SK-N-SH (cell line): ENCODE measurements at regions not wholly inside any gene's neighbourhood (a gene's known extent, or its start where the extent isn't known, plus 50 kb on each side); places are given as distances from the start of the nearest gene placed in this dataset.

Experiments used
- CTCF ChIA-PET: fragments of 300-600, 350-600 bp; formaldehyde crosslinking; extraction: SDS; loops from one replicate; lab custom pipeline; 2021; lab: Yijun Ruan, JAX
- POLR2A ChIA-PET: fragments of 350-600 bp; sonication (Branson Sonifier 250); formaldehyde crosslinking; extraction: SDS; loops from one replicate; lab custom pipeline; 2020; ENCODE audit warnings: antibody characterized with exemption, inconsistent platforms; lab: Yijun Ruan, JAX
- DNase-seq: peaks from one replicate; pipeline ENCODE4 v3.0.0; 2012
- H2AFZ ChIP-seq: fragments of 200-600 bp; sonication (generic); 2 replicates; pipeline ENCODE4 v1.8.1; 2016; ENCODE audit warnings: antibody characterized with exemption, mild to moderate bottlenecking, low read depth
- H3F3A ChIP-seq: fragments of 200-600 bp; sonication (generic); replicated peaks from 2 replicates; pipeline ENCODE3; 2016; ENCODE audit warnings: antibody characterized with exemption, mild to moderate bottlenecking; ENCODE audit not compliant: insufficient read depth
- H3K27ac ChIP-seq, 2 experiments: fragments of 200-500 bp in 1 of 2; fragments of 200-600 bp in 1 of 2; sonication (Bioruptor generic) in 1 of 2; sonication (generic), shearing (Covaris generic) in 1 of 2; 2 replicates each; pipeline versions ENCODE4 v1.5.1 to v1.6.1; 2014 to 2016; ENCODE audit warnings: low read depth in 2 of 2, inconsistent platforms in 1 of 2, low read length in 1 of 2, mild to moderate bottlenecking in 1 of 2, mixed read lengths in 1 of 2
- H3K27me3 ChIP-seq: fragments of 200-600 bp; sonication (generic), shearing (Covaris generic); 2 replicates; pipeline ENCODE4 v1.6.1; 2016; ENCODE audit warnings: mixed run types; ENCODE audit not compliant: insufficient read depth
- H3K36me3 ChIP-seq, 2 experiments: fragments of 200-500 bp in 1 of 2; fragments of 200-600 bp in 1 of 2; sonication (Bioruptor generic) in 1 of 2; sonication (generic) in 1 of 2; replicated peaks in 1 of 2; 2 replicates each; pipeline versions ENCODE3 to v1.5.1; 2014 to 2016; ENCODE audit warnings: low read length in 1 of 2, mild to moderate bottlenecking in 1 of 2; ENCODE audit not compliant: insufficient read depth in 2 of 2, control insufficient read depth in 1 of 2
- H3K4me1 ChIP-seq, 2 experiments: fragments of 200-500 bp in 1 of 2; fragments of 200-600 bp in 1 of 2; sonication (Bioruptor generic) in 1 of 2; sonication (generic), shearing (Covaris generic) in 1 of 2; 2 replicates each; pipeline versions ENCODE4 v1.5.1 to v1.6.1; 2014 to 2016; ENCODE audit warnings: low read depth in 1 of 2, low read length in 1 of 2, mixed run types in 1 of 2; ENCODE audit not compliant: insufficient read depth in 2 of 2, control insufficient read depth in 1 of 2
- H3K4me2 ChIP-seq: fragments of 200-600 bp; sonication (generic), shearing (Covaris generic); 2 replicates; pipeline ENCODE4 v1.6.1; 2017; ENCODE audit warnings: mixed run types
- H3K4me3 ChIP-seq, 2 experiments: fragments of 200-500 bp in 1 of 2; fragments of 200-600 bp in 1 of 2; sonication (Bioruptor generic) in 1 of 2; sonication (generic), shearing (Covaris generic) in 1 of 2; 2 replicates each; pipeline versions ENCODE4 v1.5.1 to v1.8.1; 2014 to 2016; ENCODE audit warnings: low read depth in 2 of 2, inconsistent platforms in 1 of 2, low read length in 1 of 2, mild to moderate bottlenecking in 1 of 2, mixed read lengths in 1 of 2, moderate library complexity in 1 of 2
- H3K79me2 ChIP-seq: fragments of 200-600 bp; sonication (generic); 2 replicates; pipeline ENCODE4 v1.8.1; 2017; ENCODE audit warnings: mild to moderate bottlenecking; ENCODE audit not compliant: insufficient read depth
- H3K9ac ChIP-seq: fragments of 200-600 bp; sonication (generic); 2 replicates; pipeline ENCODE4 v1.6.1; 2017; ENCODE audit warnings: mixed run types
- H3K9me2 ChIP-seq: fragments of 200-600 bp; sonication (generic); 2 replicates; pipeline ENCODE4 v1.6.1; 2017; ENCODE audit warnings: mixed run types
- H3K9me3 ChIP-seq: fragments of 200-600 bp; sonication (generic); 2 replicates; pipeline ENCODE4 v1.6.1; 2017; ENCODE audit warnings: mixed run types, mild to moderate bottlenecking, moderate library complexity
- H4K20me1 ChIP-seq: fragments of 200-600 bp; sonication (generic); 2 replicates; pipeline ENCODE4 v1.6.1; 2017; ENCODE audit warnings: mild to moderate bottlenecking, mixed run types; ENCODE audit not compliant: insufficient read depth
- ELF1 ChIP-seq: IDR thresholded peaks from 2 replicates; pipeline ENCODE4 v1.4.0; 2012
- EP300 ChIP-seq, 2 experiments: IDR thresholded peaks; 2 replicates each; pipeline versions ENCODE4 v1.4.0 to v1.6.1; 2012; ENCODE audit warnings: borderline replicate concordance in 1 of 2, low read depth in 1 of 2, low read length in 1 of 2
- FOXM1 ChIP-seq: IDR thresholded peaks from 2 replicates; pipeline ENCODE4 v1.4.0; 2012; ENCODE audit warnings: low read depth, mild to moderate bottlenecking
- GABPA ChIP-seq: IDR thresholded peaks from 2 replicates; pipeline ENCODE4 v1.4.0; 2012; ENCODE audit warnings: low read depth, mild to moderate bottlenecking
- GATA2 ChIP-seq: sonication (generic); formaldehyde crosslinking; IDR thresholded peaks from 2 replicates; pipeline ENCODE4 v1.5.0; 2020; ENCODE audit warnings: mild to moderate bottlenecking, missing genetic modification reagents
- JUND ChIP-seq: IDR thresholded peaks from 2 replicates; pipeline ENCODE4 v1.4.0; 2012
- MEF2A ChIP-seq: IDR thresholded peaks from 2 replicates; pipeline ENCODE4 v1.4.0; 2012; ENCODE audit warnings: low read depth, borderline replicate concordance
- MXI1 ChIP-seq: IDR thresholded peaks from 2 replicates; pipeline ENCODE4 v1.6.1; 2012; ENCODE audit warnings: mild to moderate bottlenecking, low read depth, low read length, improper control_type of control experiment
- NFIC ChIP-seq: IDR thresholded peaks from 2 replicates; pipeline ENCODE4 v1.4.0; 2012; ENCODE audit warnings: borderline replicate concordance
- NRF1 ChIP-seq: IDR thresholded peaks from 2 replicates; pipeline ENCODE4 v1.6.1; 2012; ENCODE audit warnings: low read depth, mild to moderate bottlenecking, low read length
- POLR2AphosphoS5 ChIP-seq: IDR thresholded peaks from 2 replicates; pipeline ENCODE4 v1.6.1; 2012; ENCODE audit warnings: low read depth, low read length
- RCOR1 ChIP-seq: fragments of 150-350 bp; IDR thresholded peaks from 2 replicates; pipeline ENCODE4 v1.6.1; 2017; ENCODE audit warnings: antibody characterized with exemption, low read length
- RFX5 ChIP-seq: IDR thresholded peaks from 2 replicates; pipeline ENCODE4 v1.6.1; 2012; ENCODE audit warnings: mild to moderate bottlenecking, improper control_type of control experiment, low read length
- SIN3A ChIP-seq: IDR thresholded peaks from 2 replicates; pipeline ENCODE4 v1.6.1; 2012; ENCODE audit warnings: low read depth, mild to moderate bottlenecking, low read length, moderate library complexity, borderline replicate concordance
- SMC3 ChIP-seq: IDR thresholded peaks from 2 replicates; pipeline ENCODE4 v1.6.1; 2012; ENCODE audit warnings: low read depth, low read length, improper control_type of control experiment
- TEAD4 ChIP-seq: IDR thresholded peaks from 2 replicates; pipeline ENCODE4 v1.4.0; 2012; ENCODE audit warnings: mild to moderate bottlenecking, borderline replicate concordance; ENCODE audit not compliant: insufficient read depth
- WGBS: methylation state at CpG from one replicate; pipeline ENCODE4 v1.1.6; 2017; ENCODE audit warnings: low lambda C conversion rate; 5-methylcytosine and 5-hydroxymethylcytosine counted together
- TF ChIP-seq, protein P1 (sequence below): IDR thresholded peaks from 2 replicates; pipeline ENCODE4 v1.4.0; 2012; ENCODE audit warnings: low read depth, borderline replicate concordance
- TF ChIP-seq, protein P2 (sequence below): IDR thresholded peaks from 2 replicates; pipeline ENCODE4 v1.6.1; 2012; ENCODE audit warnings: mild to moderate bottlenecking, low read depth, low read length, moderate library complexity
- TF ChIP-seq, protein P3 (sequence below): fragments of 200-600 bp; sonication (generic); IDR thresholded peaks from 2 replicates; pipeline ENCODE4 v1.6.1; 2017; ENCODE audit warnings: antibody characterized with exemption, mild to moderate bottlenecking, moderate library complexity

DNA sequence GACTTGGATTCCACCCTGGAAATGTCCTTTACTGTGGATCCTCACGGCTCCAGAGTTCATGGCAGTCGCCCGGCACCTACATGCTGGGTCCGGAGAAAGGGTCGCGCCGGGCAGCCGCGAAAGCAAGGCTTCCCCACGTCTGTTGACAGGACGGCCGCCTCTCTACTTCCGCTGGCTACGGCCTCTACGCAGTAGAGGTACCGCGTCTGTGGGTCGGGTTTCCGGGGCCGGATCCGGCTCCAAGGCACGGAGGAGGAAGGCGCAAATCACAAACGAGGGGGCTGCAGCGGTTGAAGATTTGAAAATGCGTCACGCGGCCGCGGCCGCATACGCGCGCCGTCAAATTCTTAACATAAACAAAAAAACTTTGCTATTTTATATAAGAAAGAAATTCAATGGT is 649.6 kb downstream of the REEP3 start:
- Histone ChIP-seq H3K27ac (no peak overlapping the region), H3K79me2 (no peaks in the 10 kb centered on the region), H3K9me2 (no peaks in the 10 kb centered on the region), H3K4me2 (no peak overlapping the region), H3F3A (no peaks in the 10 kb centered on the region), H4K20me1 (no peaks in the 10 kb centered on the region), H3K4me3 (no peak overlapping the region), H3K36me3 (no peaks in the 10 kb centered on the region), H3K9me3 (no peaks in the 10 kb centered on the region), H3K9ac (no peak overlapping the region), H2AFZ (no peak overlapping the region), H3K4me1 (peaks cover 0 to 3% of the 10 kb centered on the region in 2 experiments; a peak in 2 of 4 replicates), H3K27me3 (no peaks in the 10 kb centered on the region)
- ChIA-PET CTCF (no interaction called here), POLR2A (no interaction called here)
- WGBS = 84% methylated on average over 35 of the region's 35 CpGs
- DNase-seq = no peak
- TF ChIP-seq SIN3A = no peak
- TF ChIP-seq NRF1 = no peak
- TF ChIP-seq, protein P1, sequence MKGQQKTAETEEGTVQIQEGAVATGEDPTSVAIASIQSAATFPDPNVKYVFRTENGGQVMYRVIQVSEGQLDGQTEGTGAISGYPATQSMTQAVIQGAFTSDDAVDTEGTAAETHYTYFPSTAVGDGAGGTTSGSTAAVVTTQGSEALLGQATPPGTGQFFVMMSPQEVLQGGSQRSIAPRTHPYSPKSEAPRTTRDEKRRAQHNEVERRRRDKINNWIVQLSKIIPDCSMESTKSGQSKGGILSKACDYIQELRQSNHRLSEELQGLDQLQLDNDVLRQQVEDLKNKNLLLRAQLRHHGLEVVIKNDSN = no peak
- no peak for TF ChIP-seq RFX5
- TF ChIP-seq FOXM1 = no peak
- TF ChIP-seq SMC3 = no peak
- TF ChIP-seq, protein P2, sequence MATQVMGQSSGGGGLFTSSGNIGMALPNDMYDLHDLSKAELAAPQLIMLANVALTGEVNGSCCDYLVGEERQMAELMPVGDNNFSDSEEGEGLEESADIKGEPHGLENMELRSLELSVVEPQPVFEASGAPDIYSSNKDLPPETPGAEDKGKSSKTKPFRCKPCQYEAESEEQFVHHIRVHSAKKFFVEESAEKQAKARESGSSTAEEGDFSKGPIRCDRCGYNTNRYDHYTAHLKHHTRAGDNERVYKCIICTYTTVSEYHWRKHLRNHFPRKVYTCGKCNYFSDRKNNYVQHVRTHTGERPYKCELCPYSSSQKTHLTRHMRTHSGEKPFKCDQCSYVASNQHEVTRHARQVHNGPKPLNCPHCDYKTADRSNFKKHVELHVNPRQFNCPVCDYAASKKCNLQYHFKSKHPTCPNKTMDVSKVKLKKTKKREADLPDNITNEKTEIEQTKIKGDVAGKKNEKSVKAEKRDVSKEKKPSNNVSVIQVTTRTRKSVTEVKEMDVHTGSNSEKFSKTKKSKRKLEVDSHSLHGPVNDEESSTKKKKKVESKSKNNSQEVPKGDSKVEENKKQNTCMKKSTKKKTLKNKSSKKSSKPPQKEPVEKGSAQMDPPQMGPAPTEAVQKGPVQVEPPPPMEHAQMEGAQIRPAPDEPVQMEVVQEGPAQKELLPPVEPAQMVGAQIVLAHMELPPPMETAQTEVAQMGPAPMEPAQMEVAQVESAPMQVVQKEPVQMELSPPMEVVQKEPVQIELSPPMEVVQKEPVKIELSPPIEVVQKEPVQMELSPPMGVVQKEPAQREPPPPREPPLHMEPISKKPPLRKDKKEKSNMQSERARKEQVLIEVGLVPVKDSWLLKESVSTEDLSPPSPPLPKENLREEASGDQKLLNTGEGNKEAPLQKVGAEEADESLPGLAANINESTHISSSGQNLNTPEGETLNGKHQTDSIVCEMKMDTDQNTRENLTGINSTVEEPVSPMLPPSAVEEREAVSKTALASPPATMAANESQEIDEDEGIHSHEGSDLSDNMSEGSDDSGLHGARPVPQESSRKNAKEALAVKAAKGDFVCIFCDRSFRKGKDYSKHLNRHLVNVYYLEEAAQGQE = no peak
- no peak for TF ChIP-seq JUND
- TF ChIP-seq MEF2A = no peak
- no peak for TF ChIP-seq TEAD4
- no peak for TF ChIP-seq POLR2AphosphoS5
- TF ChIP-seq, protein P3, sequence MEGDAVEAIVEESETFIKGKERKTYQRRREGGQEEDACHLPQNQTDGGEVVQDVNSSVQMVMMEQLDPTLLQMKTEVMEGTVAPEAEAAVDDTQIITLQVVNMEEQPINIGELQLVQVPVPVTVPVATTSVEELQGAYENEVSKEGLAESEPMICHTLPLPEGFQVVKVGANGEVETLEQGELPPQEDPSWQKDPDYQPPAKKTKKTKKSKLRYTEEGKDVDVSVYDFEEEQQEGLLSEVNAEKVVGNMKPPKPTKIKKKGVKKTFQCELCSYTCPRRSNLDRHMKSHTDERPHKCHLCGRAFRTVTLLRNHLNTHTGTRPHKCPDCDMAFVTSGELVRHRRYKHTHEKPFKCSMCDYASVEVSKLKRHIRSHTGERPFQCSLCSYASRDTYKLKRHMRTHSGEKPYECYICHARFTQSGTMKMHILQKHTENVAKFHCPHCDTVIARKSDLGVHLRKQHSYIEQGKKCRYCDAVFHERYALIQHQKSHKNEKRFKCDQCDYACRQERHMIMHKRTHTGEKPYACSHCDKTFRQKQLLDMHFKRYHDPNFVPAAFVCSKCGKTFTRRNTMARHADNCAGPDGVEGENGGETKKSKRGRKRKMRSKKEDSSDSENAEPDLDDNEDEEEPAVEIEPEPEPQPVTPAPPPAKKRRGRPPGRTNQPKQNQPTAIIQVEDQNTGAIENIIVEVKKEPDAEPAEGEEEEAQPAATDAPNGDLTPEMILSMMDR = no peak
- no peak for TF ChIP-seq MXI1
- no peak for TF ChIP-seq GATA2 (CRISPR knock-in tag)
- no peak for TF ChIP-seq GABPA
- no peak for TF ChIP-seq ELF1
- no peak for TF ChIP-seq RCOR1
- no peak for TF ChIP-seq EP300 (IDR thresholded peaks at IDR 0.05; ENCODE audit: borderline replicate concordance in 1 of 2, low read depth in 1 of 2, low read length in 1 of 2)
- no peak for TF ChIP-seq NFIC
